Erythroblast (primary cell): ENCODE measurements at regions not wholly inside any gene's neighbourhood (a gene's known extent, or its start where the extent isn't known, plus 50 kb on each side); places are given as distances from the start of the nearest gene placed in this dataset.

Source experiments
- GATA1 ChIP-seq: IDR thresholded peaks from 2 replicates; pipeline ENCODE4 v1.6.1; 2011; ENCODE audit warnings: low read depth, mild to moderate bottlenecking, control low read depth, low read length, moderate library complexity
- POLR2A ChIP-seq: IDR thresholded peaks from 2 replicates; pipeline ENCODE4 v1.6.1; 2011; ENCODE audit warnings: mild to moderate bottlenecking, low read length

GRCh38 chr3:115396801-115397200 lies 226.5 kb upstream of the GAP43 start:
- TF ChIP-seq POLR2A (no peak), GATA1 (no peak)
